Chondrocyte (in vitro differentiated cells): ENCODE measurements at regions not wholly inside any gene's neighbourhood (a gene's known extent, or its start where the extent isn't known, plus 50 kb on each side); places are given as distances from the start of the nearest gene placed in this dataset.

Experiments
- DNase-seq: peaks from one replicate; pipeline ENCODE4 v3.0.0; 2021; ENCODE audit warnings: mixed read lengths, low spot score
- H3K27ac Mint-ChIP-seq: one replicate; pipeline ENCODE4 v1.8.0; 2021; ENCODE audit warnings: mild to moderate bottlenecking, moderate library complexity, mixed read lengths; ENCODE audit not compliant: unreplicated experiment
- H3K27me3 Mint-ChIP-seq: 2 replicates; pipeline ENCODE4 v1.8.0; 2021; ENCODE audit warnings: low read depth, mixed read lengths
- H3K36me3 Mint-ChIP-seq: 2 replicates; pipeline ENCODE4 v1.8.0; 2021; ENCODE audit warnings: low read depth, mixed read lengths
- H3K4me1 Mint-ChIP-seq: 2 replicates; pipeline ENCODE4 v1.8.0; 2021; ENCODE audit warnings: low read depth, mild to moderate bottlenecking, mixed read lengths
- H3K4me3 Mint-ChIP-seq: one replicate; pipeline ENCODE4 v1.8.0; 2021; ENCODE audit warnings: mild to moderate bottlenecking, moderate library complexity, mixed read lengths; ENCODE audit not compliant: unreplicated experiment
- H3K9me3 Mint-ChIP-seq: 2 replicates; pipeline ENCODE4 v1.8.0; 2021; ENCODE audit warnings: low read depth, mixed read lengths
- CTCF ChIP-seq: fragments of 200-600 bp; sonication (generic); IDR thresholded peaks from 2 replicates; pipeline ENCODE4 v1.5.0; 2021; ENCODE audit warnings: antibody characterized with exemption, mild to moderate bottlenecking, moderate library complexity

DNA sequence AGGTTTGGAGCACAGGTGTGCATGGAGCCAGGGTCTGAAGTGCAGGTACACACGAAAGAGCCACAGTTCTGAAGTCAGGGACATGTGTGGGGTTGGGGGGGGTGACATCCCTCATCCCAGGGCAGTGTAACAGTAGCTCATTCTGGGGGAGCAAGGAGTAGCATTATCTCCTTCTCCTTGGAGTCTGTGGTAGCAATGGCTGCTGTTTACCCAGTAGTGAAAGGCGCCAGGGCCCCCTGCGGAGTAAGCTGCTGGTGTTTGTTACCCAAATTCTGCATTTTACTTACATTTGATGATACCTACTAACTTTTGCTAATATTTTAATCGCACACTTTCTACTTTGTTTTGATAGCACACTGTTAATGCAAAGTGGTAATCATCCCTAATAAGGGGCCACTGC, 665.5 kb downstream of the GATA3 start:
- Mint-ChIP-seq H3K4me1 (no peaks in the 10 kb centered on the region), H3K27me3 (no peaks in the 10 kb centered on the region), H3K9me3 (peaks cover 40% of the 10 kb centered on the region), H3K4me3 (no peak overlapping the region), H3K27ac (no peak overlapping the region), H3K36me3 (no peaks in the 10 kb centered on the region)
- no peak for DNase-seq
- no peak for TF ChIP-seq CTCF

DNA sequence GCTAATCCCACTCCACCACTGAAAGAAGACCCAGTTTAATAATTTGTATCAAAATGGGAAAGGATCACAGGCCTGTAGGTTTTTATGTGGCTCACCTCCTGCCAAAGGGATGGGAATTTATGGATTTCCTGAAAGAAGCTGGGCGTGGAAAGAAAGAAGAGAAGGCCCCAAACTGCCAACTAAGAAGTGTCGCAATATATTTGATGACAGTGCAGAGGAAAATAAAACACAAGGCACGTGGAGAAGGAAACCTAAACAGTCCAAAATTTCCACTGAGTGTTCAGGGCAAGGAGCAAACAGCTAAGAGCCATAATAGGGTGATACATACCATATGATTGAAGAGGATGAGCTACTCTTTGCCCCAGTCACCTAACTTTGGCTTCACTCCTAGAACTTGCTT, 667.2 kb downstream of the GATA3 start:
- Mint-ChIP-seq H3K4me1 (no peaks in the 10 kb centered on the region), H3K36me3 (no peaks in the 10 kb centered on the region), H3K27me3 (no peaks in the 10 kb centered on the region), H3K4me3 (no peak overlapping the region), H3K27ac (no peak overlapping the region), H3K9me3 (peaks cover 35% of the 10 kb centered on the region)
- no peak for TF ChIP-seq CTCF
- no peak for DNase-seq

DNA sequence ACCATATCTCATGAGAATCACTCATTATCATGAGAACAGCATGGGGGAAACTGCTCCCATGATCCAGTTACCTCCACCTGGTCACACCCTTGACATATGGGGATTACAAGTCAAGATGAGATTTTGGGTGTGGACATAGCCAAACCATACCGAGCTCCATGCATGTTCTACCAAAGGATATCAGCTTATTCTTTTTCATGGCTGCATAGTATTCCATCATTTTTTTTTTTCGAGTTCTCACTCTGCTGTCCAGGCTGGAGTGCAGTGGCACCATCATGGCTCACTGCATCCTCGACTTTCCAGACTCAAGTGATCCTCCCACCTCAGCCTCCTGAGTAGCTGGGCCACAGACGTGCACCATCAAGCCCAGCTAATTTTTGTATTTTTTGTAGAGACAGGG, 668.3 kb downstream of the GATA3 start:
- DNase-seq = no peak
- TF ChIP-seq CTCF = no peak
- Mint-ChIP-seq H3K9me3 (peaks cover 27% of the 10 kb centered on the region), H3K4me1 (no peaks in the 10 kb centered on the region), H3K4me3 (no peak overlapping the region), H3K27me3 (no peaks in the 10 kb centered on the region), H3K36me3 (no peaks in the 10 kb centered on the region), H3K27ac (no peak overlapping the region)

DNA sequence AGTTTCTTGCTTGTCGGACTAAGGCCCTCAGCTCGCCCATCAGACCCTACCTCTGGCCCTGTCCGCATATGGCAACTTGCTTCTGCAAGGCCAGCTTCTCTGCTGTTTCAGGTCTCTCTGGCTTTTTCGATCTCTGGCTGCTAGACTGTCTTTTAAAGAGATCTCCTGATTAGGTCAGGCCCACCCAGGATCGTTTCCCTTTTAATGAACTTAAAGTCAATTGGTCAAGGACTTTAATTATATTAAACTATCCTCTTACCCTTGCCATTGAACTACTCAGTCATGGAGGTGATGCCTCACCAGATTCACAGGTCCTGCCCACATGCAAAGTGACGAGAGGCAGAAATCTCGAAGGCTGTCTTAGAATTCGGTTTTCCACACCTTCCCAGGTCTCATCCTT, 670.9 kb downstream of the GATA3 start:
- H3K4me1 Mint-ChIP-seq = no peaks in the 10 kb centered on the region
- no peak for TF ChIP-seq CTCF
- H3K27me3 Mint-ChIP-seq = no peaks in the 10 kb centered on the region
- peaks cover 12% of the 10 kb centered on the region for H3K9me3 Mint-ChIP-seq
- no peaks in the 10 kb centered on the region for H3K36me3 Mint-ChIP-seq
- no peak overlapping the region for H3K27ac Mint-ChIP-seq
- H3K4me3 Mint-ChIP-seq = no peak overlapping the region
- DNase-seq = no peak

DNA sequence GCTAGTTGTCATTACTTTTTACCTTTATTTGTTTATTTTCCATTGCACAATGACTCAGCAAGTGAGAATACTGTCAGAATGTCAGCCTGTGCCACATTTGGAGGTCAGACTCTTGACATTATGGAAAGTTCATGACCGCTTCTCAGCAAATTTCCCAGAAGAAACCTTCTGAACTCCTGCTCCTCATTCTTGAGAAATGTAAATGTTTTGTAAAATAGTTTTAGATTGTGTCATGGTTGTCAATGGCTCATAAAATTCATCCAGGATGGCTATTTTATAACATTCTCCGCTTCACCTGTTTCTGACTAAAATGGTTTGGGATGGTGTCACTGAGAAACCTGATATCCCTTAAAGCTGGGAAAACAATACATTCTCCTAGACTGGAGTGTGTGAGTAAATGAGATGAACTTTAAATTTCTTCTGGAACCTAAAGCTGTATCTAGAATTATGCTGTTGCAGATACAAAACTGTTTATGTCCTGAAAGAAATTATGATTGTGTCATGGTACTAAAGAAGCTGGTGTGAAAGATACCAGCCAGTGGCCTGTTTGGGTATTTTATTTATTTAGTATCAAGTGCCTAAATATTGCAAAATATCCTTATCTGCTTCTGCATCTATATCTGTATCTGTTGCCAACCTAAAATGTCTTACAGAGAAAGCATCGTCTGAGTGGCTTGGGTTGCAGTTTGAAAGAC, 671.7 kb downstream of the GATA3 start:
- peaks cover 1% of the 10 kb centered on the region for H3K27me3 Mint-ChIP-seq
- H3K4me1 Mint-ChIP-seq = no peaks in the 10 kb centered on the region
- no peak for TF ChIP-seq CTCF
- H3K27ac Mint-ChIP-seq = no peak overlapping the region
- no peak for DNase-seq
- no peak overlapping the region for H3K4me3 Mint-ChIP-seq
- H3K36me3 Mint-ChIP-seq = no peaks in the 10 kb centered on the region
- peaks cover 12% of the 10 kb centered on the region for H3K9me3 Mint-ChIP-seq
